H1 (cell line): ENCODE measurements at regions not wholly inside any gene's neighbourhood (a gene's known extent, or its start where the extent isn't known, plus 50 kb on each side); places are given as distances from the start of the nearest gene placed in this dataset.

Experiments
- CTCF ChIA-PET: fragments of 300-600 bp; sonication (Branson Sonifier 250); formaldehyde crosslinking; loops from one replicate; lab custom pipeline; 2021; ENCODE audit not compliant: partially characterized antibody; lab: Charles Lee
- POLR2A ChIA-PET: fragments of 300-600 bp; sonication (Branson Sonifier 250); formaldehyde crosslinking; loops from one replicate; lab custom pipeline; 2021; ENCODE audit warnings: inconsistent platforms; ENCODE audit not compliant: partially characterized antibody; lab: Charles Lee
- DNase-seq, 2 experiments: peaks; one replicate each; pipeline versions ENCODE4 v3.0.0 to v3.0.0-alpha.2; 2010 to 2022; ENCODE audit warnings: low spot score in 2 of 2, low read depth in 1 of 2, mixed read lengths in 1 of 2
- FAIRE-seq: peaks from 2 replicates; lab custom pipeline; 2011; peaks lifted over from hg19 to GRCh38; lab: Jason Lieb, UNC
- H2AFZ ChIP-seq: 2 replicates; pipeline ENCODE4 v1.8.1; 2012; ENCODE audit warnings: low read length, inconsistent platforms
- H2AK5ac ChIP-seq: 2 replicates; pipeline ENCODE4 v1.6.1; 2013; ENCODE audit warnings: low read depth, low read length
- H2BK120ac ChIP-seq: replicated peaks from 2 replicates; pipeline ENCODE3; 2013; ENCODE audit warnings: low read depth, low read length, inconsistent platforms
- H2BK12ac ChIP-seq: 2 replicates; pipeline ENCODE4 v1.6.1; 2013; ENCODE audit warnings: low read depth, low read length
- H2BK15ac ChIP-seq: 2 replicates; pipeline ENCODE4 v1.6.1; 2013; ENCODE audit warnings: low read length
- H2BK20ac ChIP-seq: 2 replicates; pipeline ENCODE4 v1.6.1; 2013; ENCODE audit warnings: low read length
- H2BK5ac ChIP-seq: 2 replicates; pipeline ENCODE4 v1.6.1; 2013; ENCODE audit warnings: low read depth, low read length
- H3K14ac ChIP-seq: 2 replicates; pipeline ENCODE4 v1.6.1; 2013; ENCODE audit warnings: inconsistent platforms; ENCODE audit not compliant: insufficient read length
- H3K18ac ChIP-seq: 2 replicates; pipeline ENCODE4 v1.6.1; 2013; ENCODE audit warnings: low read length; ENCODE audit errors: extremely low read depth
- H3K23ac ChIP-seq: 2 replicates; pipeline ENCODE4 v1.6.1; 2013; ENCODE audit warnings: inconsistent platforms; ENCODE audit not compliant: insufficient read length
- H3K23me2 ChIP-seq: 2 replicates; pipeline ENCODE4 v1.6.1; 2013; ENCODE audit warnings: low read depth, low read length
- H3K27ac ChIP-seq: 2 replicates; pipeline ENCODE4 v1.6.1; 2011; ENCODE audit warnings: low read depth, low read length, inconsistent platforms
- H3K27me3 ChIP-seq, 4 experiments: replicated peaks in 1 of 4; 1 replicate in 1 of 4; 2 replicates in 3 of 4; pipeline versions ENCODE4 v1.6.1 to v1.8.1; 2011 to 2013; ENCODE audit warnings: low read length in 3 of 4, mild to moderate bottlenecking in 3 of 4, inconsistent platforms in 2 of 4, mixed read lengths in 2 of 4, moderate library complexity in 1 of 4; ENCODE audit not compliant: control insufficient read depth in 3 of 4, insufficient read depth in 3 of 4; ENCODE audit errors: extremely low read depth in 1 of 4
- H3K36me3 ChIP-seq, 4 experiments: 2 replicates each; pipeline versions ENCODE4 v1.6.1 to v1.8.1; 2011 to 2013; ENCODE audit warnings: mild to moderate bottlenecking in 4 of 4, low read length in 3 of 4, moderate library complexity in 2 of 4, control low read depth in 1 of 4, inconsistent platforms in 1 of 4; ENCODE audit not compliant: insufficient read depth in 4 of 4, control insufficient read depth in 2 of 4
- H3K4ac ChIP-seq: replicated peaks from 2 replicates; pipeline ENCODE3; 2013; ENCODE audit warnings: low read length, low read depth, mixed read lengths, inconsistent platforms; ENCODE audit not compliant: insufficient read length
- H3K4me1 ChIP-seq, 4 experiments: replicated peaks in 1 of 4; 1 replicate in 1 of 4; 2 replicates in 3 of 4; pipeline versions ENCODE4 v1.6.1 to v1.8.1; 2011 to 2013; ENCODE audit warnings: low read length in 3 of 4, inconsistent platforms in 2 of 4, mixed read lengths in 1 of 4; ENCODE audit not compliant: insufficient read depth in 4 of 4, control insufficient read depth in 3 of 4
- H3K4me2 ChIP-seq, 2 experiments: 2 replicates each; pipeline versions ENCODE4 v1.6.1 to v1.8.1; 2011 to 2013; ENCODE audit warnings: low read depth in 2 of 2, low read length in 2 of 2, control low read depth in 1 of 2, inconsistent platforms in 1 of 2, mild to moderate bottlenecking in 1 of 2; ENCODE audit not compliant: insufficient read depth in 1 of 2
- H3K4me3 ChIP-seq, 4 experiments: fragments of 200-600, 300-600 bp in 1 of 4; sonication (generic), shearing (Covaris generic), sonication (Bioruptor Twin) in 1 of 4; 2 replicates each; pipeline versions ENCODE4 v1.5.1 to v1.8.1; 2011 to 2016; ENCODE audit warnings: low read length in 4 of 4, low read depth in 3 of 4, control low read depth in 2 of 4, inconsistent platforms in 2 of 4, mild to moderate bottlenecking in 2 of 4, mixed read lengths in 1 of 4, moderate library complexity in 1 of 4; ENCODE audit not compliant: insufficient read depth in 2 of 4; ENCODE audit errors: extremely low read depth in 1 of 4
- H3K56ac ChIP-seq: replicated peaks from 2 replicates; pipeline ENCODE3; 2013; ENCODE audit warnings: low read depth, mild to moderate bottlenecking, mixed read lengths, low read length, inconsistent platforms; ENCODE audit not compliant: insufficient read length
- H3K79me1 ChIP-seq: 2 replicates; pipeline ENCODE4 v1.6.1; 2013; ENCODE audit warnings: low read depth, low read length, control low read depth
- H3K79me2 ChIP-seq, 2 experiments: 2 replicates each; pipeline versions ENCODE4 v1.6.1 to v1.8.1; 2012 to 2013; ENCODE audit warnings: low read length in 2 of 2, mild to moderate bottlenecking in 2 of 2, inconsistent platforms in 1 of 2; ENCODE audit not compliant: insufficient read depth in 2 of 2, control insufficient read depth in 1 of 2
- H3K9ac ChIP-seq, 4 experiments: replicated peaks in 1 of 4; 1 replicate in 1 of 4; 2 replicates in 3 of 4; pipeline versions ENCODE4 v1.6.1 to v1.8.1; 2011 to 2013; ENCODE audit warnings: low read depth in 3 of 4, low read length in 3 of 4, control low read depth in 2 of 4, mild to moderate bottlenecking in 2 of 4, moderate library complexity in 2 of 4, inconsistent platforms in 1 of 4; ENCODE audit errors: extremely low read depth in 1 of 4
- H3K9me3 ChIP-seq, 2 experiments: 2 replicates each; pipeline versions ENCODE4 v1.6.1 to v1.8.1; 2012 to 2013; ENCODE audit warnings: mild to moderate bottlenecking in 2 of 2, moderate library complexity in 2 of 2, control low read depth in 1 of 2, inconsistent platforms in 1 of 2, low read depth in 1 of 2, low read length in 1 of 2, mixed read lengths in 1 of 2; ENCODE audit not compliant: insufficient read depth in 2 of 2
- H4K20me1 ChIP-seq, 2 experiments: replicated peaks in 1 of 2; 2 replicates each; pipeline versions ENCODE3 to v1.8.1; 2011 to 2013; ENCODE audit warnings: inconsistent platforms in 2 of 2, low read length in 2 of 2, mild to moderate bottlenecking in 1 of 2; ENCODE audit not compliant: insufficient read depth in 2 of 2, control insufficient read depth in 1 of 2
- H4K5ac ChIP-seq: 2 replicates; pipeline ENCODE4 v1.6.1; 2013; ENCODE audit warnings: low read length, low read depth, mixed read lengths, inconsistent platforms; ENCODE audit not compliant: insufficient read length
- H4K8ac ChIP-seq: 2 replicates; pipeline ENCODE4 v1.8.0; 2013; ENCODE audit warnings: mild to moderate bottlenecking, moderate library complexity, low read length, inconsistent platforms; ENCODE audit not compliant: insufficient read depth; ENCODE audit errors: extremely low read depth
- H4K91ac ChIP-seq: replicated peaks from 2 replicates; pipeline ENCODE3; 2013; ENCODE audit warnings: low read length, mixed read lengths, inconsistent platforms; ENCODE audit not compliant: insufficient read length
- EP300 ChIP-seq, 2 experiments: IDR thresholded peaks; 1 replicate in 1 of 2; 2 replicates in 1 of 2; pipeline ENCODE4 v1.6.1; 2011 to 2012; ENCODE audit warnings: low read depth in 2 of 2, low read length in 2 of 2, mild to moderate bottlenecking in 2 of 2, borderline replicate concordance in 1 of 2, inconsistent platforms in 1 of 2, moderate library complexity in 1 of 2
- EZH2 ChIP-seq: fragments of 200-600 bp; sonication (generic); IDR thresholded peaks from 2 replicates; pipeline ENCODE4 v1.7.1; 2012; ENCODE audit warnings: low read depth, mild to moderate bottlenecking, moderate library complexity, low read length, inconsistent platforms; ENCODE audit not compliant: severe bottlenecking
- JUN ChIP-seq: IDR thresholded peaks from 2 replicates; pipeline ENCODE4 v1.6.1; 2011; ENCODE audit warnings: low read depth, mild to moderate bottlenecking, improper control_type of control experiment, low read length
- KDM1A ChIP-seq: fragments of 200-600, 300-600 bp; sonication (generic); IDR thresholded peaks from 2 replicates; pipeline ENCODE4 v1.7.1; 2016; ENCODE audit warnings: mild to moderate bottlenecking, low read length, borderline replicate concordance
- NANOG ChIP-seq: IDR thresholded peaks from 2 replicates; pipeline ENCODE4 v1.6.1; 2011; ENCODE audit warnings: low read length, low read depth, mild to moderate bottlenecking, inconsistent platforms; ENCODE audit not compliant: insufficient read depth, poor library complexity, severe bottlenecking
- POLR2AphosphoS5 ChIP-seq: IDR thresholded peaks from 2 replicates; pipeline ENCODE4 v1.6.1; 2011; ENCODE audit warnings: low read depth, low read length
- SIN3A ChIP-seq, 2 experiments: IDR thresholded peaks in 1 of 2; conservative IDR thresholded peaks in 1 of 2; 2 replicates each; pipeline ENCODE4 v1.6.1; 2011 to 2012; ENCODE audit warnings: low read length in 2 of 2, improper control_type of control experiment in 1 of 2, low read depth in 1 of 2, mild to moderate bottlenecking in 1 of 2
- SP2 ChIP-seq: IDR thresholded peaks from 2 replicates; pipeline ENCODE4 v1.6.1; 2012; ENCODE audit warnings: mild to moderate bottlenecking, low read length, inconsistent platforms
- SP4 ChIP-seq: IDR thresholded peaks from 2 replicates; pipeline ENCODE4 v1.6.1; 2012; ENCODE audit warnings: low read length, inconsistent platforms
- TAF7 ChIP-seq: optimal IDR thresholded peaks from 2 replicates; pipeline ENCODE3; 2011; ENCODE audit warnings: low read depth, mild to moderate bottlenecking, inconsistent platforms, low read length, moderate library complexity, borderline replicate concordance
- YY1 ChIP-seq: IDR thresholded peaks from 2 replicates; pipeline ENCODE4 v1.6.1; 2011; ENCODE audit warnings: low read depth, mild to moderate bottlenecking, low read length
- WGBS, 2 experiments: shearing (Covaris generic) in 1 of 2; methylation state at CpG; one replicate each; pipeline versions ENCODE4 v1.1.6 to v1.1.7; 2013 to 2015; ENCODE audit warnings: low lambda C conversion rate in 2 of 2, mixed read lengths in 2 of 2, inconsistent platforms in 1 of 2, low coverage in 1 of 2, missing lambda C conversion rate in 1 of 2; ENCODE audit not compliant: insufficient replicate concordance in 2 of 2, insufficient coverage in 1 of 2, insufficient read length in 1 of 2; ENCODE audit errors: extremely low coverage in 1 of 2, missing lambda C conversion rate in 1 of 2; 5-methylcytosine and 5-hydroxymethylcytosine counted together
- TF ChIP-seq, protein P1 (sequence below): IDR thresholded peaks from 2 replicates; pipeline ENCODE4 v1.6.1; 2012; ENCODE audit warnings: inconsistent platforms

DNA sequence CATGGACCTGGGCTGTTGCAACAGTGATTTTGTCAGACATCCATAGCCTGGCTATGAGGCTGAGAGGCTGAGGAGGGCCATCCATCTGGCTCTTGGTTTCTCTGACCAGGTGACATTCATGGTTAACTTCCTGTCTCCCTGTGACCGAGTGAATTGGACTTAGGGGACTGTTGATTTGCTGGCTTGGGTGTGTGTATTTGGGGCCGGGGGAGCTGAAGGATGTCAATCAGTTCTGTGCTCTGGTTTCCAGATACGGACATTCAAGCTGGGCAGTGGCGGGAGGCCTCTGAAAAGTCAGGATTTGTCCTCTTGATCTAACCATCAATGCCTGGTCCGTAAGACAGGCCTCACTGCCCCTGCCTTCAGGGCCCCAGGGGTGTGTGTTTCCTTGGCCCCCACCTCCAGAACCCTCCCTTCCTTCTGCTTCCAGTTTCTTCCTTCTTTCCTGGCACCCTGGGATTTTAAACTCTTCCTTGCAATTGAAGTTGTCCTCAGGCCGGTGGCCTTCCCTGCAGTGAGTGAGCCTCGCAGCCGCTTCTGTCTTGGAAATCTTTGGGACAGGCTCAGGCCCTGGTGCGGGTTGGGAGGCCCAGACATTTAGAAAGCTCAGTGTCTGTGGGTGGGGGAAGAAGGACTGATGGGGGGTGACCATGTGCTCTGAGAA lies 54.7 kb upstream of the HAAO start:
- Histone ChIP-seq H3K14ac (no peak overlapping the region), H3K4me2 (no peak overlapping the region), H3K23me2 (no peaks in the 10 kb centered on the region; the same call in 1 of the 2 replicates), H4K5ac (no peak overlapping the region), H3K4me1 (no peaks in the 10 kb centered on the region), H4K20me1 (no peaks in the 10 kb centered on the region), H3K27me3 (no peaks in the 10 kb centered on the region), H3K36me3 (no peaks in the 10 kb centered on the region), H3K79me1 (no peaks in the 10 kb centered on the region), H4K91ac (no peak overlapping the region), H3K9me3 (no peaks in the 10 kb centered on the region), H2BK15ac (no peak overlapping the region), H3K4me3 (no peak overlapping the region), H2BK20ac (no peak overlapping the region), H3K18ac (no peak overlapping the region), H2BK120ac (no peak overlapping the region), H3K23ac (no peak overlapping the region), H3K27ac (no peak overlapping the region), H2BK12ac (no peak overlapping the region), H3K79me2 (no peaks in the 10 kb centered on the region), H3K9ac (no peak overlapping the region), H3K4ac (no peak overlapping the region), H2AK5ac (no peak overlapping the region), H2BK5ac (no peak overlapping the region), H4K8ac (no peak overlapping the region; the same call in 1 of the 2 replicates), H3K56ac (no peak overlapping the region), H2AFZ (no peak overlapping the region)
- DNase-seq = no peak
- ChIA-PET POLR2A (interaction anchor here (1.2 to 1.7 kb wide), 2 partner anchors 12 to 106 kb away, joined by 3 read pairs; no protein-coding TSS in a partner anchor), CTCF (interaction anchor here (0.6 to 15.1 kb wide), 9 partner anchors 11 to 382 kb away, joined by 3 to 137 read pairs (median 5); no protein-coding TSS in a partner anchor)
- FAIRE-seq = no peak
- WGBS, 2 experiments = 91% methylated on average over 9 of the region's 9 CpGs; no CpG with 5 or more reads in 1 of the 2 experiments
- TF ChIP-seq EZH2 (no peak), SIN3A (conservative IDR thresholded peaks at IDR 0.05 in 1 of 2, IDR thresholded peaks at IDR 0.05 in 1 of 2; ENCODE audit: low read depth in 1 of 2, low read length in 2 of 2) (no peak), JUN (no peak), KDM1A (no peak), SP2 (no peak), TAF7 (no peak), SP4 (no peak), POLR2AphosphoS5 (no peak), YY1 (no peak), EP300 (IDR thresholded peaks at IDR 0.05; ENCODE audit: borderline replicate concordance in 1 of 2, low read depth in 2 of 2, low read length in 2 of 2) (no peak), NANOG (no peak)
- TF ChIP-seq, protein P1, sequence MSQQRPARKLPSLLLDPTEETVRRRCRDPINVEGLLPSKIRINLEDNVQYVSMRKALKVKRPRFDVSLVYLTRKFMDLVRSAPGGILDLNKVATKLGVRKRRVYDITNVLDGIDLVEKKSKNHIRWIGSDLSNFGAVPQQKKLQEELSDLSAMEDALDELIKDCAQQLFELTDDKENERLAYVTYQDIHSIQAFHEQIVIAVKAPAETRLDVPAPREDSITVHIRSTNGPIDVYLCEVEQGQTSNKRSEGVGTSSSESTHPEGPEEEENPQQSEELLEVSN = no peak
